ENCODE measurements at regions not wholly inside any gene's neighbourhood (a gene's known extent, or its start where the extent isn't known, plus 50 kb on each side); places are given as distances from the start of the nearest gene placed in this dataset.

DNA sequence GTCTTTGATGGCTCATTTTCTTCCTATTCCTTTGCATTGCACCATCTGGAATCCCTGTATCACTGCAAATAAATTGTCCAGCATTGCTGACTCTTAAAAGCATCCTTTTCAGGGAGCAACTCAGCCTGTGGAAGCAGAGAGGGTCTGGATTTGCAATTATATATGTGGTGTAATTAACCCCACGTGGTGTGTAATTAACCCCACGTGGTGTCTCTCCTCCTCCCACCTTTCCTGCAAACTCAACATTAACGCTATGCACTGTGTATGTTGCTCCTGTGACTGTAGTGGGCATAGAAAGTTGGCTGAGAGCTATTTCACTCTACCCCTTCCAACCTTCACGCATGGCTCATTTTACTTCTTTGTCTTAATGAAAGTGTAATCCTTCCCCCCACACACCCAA is 689.0 kb upstream of the COBL start:
- TF ChIP-seq EZH2 (IDR thresholded peaks at IDR 0.05; ENCODE audit: borderline replicate concordance, low read length) = no peak
- TF ChIP-seq, protein P1, sequence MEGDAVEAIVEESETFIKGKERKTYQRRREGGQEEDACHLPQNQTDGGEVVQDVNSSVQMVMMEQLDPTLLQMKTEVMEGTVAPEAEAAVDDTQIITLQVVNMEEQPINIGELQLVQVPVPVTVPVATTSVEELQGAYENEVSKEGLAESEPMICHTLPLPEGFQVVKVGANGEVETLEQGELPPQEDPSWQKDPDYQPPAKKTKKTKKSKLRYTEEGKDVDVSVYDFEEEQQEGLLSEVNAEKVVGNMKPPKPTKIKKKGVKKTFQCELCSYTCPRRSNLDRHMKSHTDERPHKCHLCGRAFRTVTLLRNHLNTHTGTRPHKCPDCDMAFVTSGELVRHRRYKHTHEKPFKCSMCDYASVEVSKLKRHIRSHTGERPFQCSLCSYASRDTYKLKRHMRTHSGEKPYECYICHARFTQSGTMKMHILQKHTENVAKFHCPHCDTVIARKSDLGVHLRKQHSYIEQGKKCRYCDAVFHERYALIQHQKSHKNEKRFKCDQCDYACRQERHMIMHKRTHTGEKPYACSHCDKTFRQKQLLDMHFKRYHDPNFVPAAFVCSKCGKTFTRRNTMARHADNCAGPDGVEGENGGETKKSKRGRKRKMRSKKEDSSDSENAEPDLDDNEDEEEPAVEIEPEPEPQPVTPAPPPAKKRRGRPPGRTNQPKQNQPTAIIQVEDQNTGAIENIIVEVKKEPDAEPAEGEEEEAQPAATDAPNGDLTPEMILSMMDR (IDR thresholded peaks at IDR 0.05; ENCODE audit: low read length) = no peak

Measured in OCI-LY1 (cell line).